Vagina (tissue), 2 donors: ENCODE measurements at regions not wholly inside any gene's neighbourhood (a gene's known extent, or its start where the extent isn't known, plus 50 kb on each side); places are given as distances from the start of the nearest gene placed in this dataset.

ENCODE experiments used
- POLR2A ChIP-seq, 2 donors: fragments of 450-650 bp; IDR thresholded peaks; one replicate each; pipeline ENCODE4 v1.6.1; 2017; ENCODE audit warnings: antibody characterized with exemption in 2 of 2, mild to moderate bottlenecking in 2 of 2, moderate library complexity in 2 of 2
- TF ChIP-seq, protein P1 (sequence below), 3 experiments: fragments of 450-650 bp in 2 of 3; fragments of 200-600 bp in 1 of 3; sonication (generic) in 1 of 3; IDR thresholded peaks; one replicate each; pipeline ENCODE4 v1.5.1; 2017 to 2019; ENCODE audit warnings: antibody characterized with exemption in 3 of 3, mild to moderate bottlenecking in 2 of 3, moderate library complexity in 2 of 3

DNA sequence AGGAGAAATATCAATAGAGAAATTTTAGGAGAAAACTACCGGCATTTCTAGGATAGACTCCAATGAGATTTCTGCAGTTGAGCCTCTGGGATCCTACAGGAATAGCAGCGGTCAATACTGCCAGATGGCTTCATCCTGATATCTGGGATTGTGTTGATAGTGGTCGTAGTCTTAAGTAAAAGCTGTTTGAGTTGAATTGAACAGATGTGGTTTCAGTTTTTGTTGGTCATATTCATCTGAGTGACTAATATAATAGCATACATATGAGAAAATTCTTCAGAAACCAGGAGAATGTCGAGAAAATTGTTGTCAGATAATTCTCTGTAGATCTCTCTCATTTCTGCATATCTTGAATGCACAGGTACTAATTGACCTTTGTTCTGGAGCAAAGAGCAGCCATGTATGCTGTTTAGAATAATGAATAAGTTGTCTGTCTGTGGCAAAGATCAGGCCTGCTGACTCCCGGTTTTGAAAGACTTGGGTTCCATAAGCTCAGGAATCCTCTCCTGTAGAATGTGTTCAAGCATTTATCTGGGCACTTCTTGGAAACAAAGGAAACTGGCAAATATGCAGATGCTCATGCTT, 288.1 kb downstream of the TMX3 start:
- TF ChIP-seq, protein P1, sequence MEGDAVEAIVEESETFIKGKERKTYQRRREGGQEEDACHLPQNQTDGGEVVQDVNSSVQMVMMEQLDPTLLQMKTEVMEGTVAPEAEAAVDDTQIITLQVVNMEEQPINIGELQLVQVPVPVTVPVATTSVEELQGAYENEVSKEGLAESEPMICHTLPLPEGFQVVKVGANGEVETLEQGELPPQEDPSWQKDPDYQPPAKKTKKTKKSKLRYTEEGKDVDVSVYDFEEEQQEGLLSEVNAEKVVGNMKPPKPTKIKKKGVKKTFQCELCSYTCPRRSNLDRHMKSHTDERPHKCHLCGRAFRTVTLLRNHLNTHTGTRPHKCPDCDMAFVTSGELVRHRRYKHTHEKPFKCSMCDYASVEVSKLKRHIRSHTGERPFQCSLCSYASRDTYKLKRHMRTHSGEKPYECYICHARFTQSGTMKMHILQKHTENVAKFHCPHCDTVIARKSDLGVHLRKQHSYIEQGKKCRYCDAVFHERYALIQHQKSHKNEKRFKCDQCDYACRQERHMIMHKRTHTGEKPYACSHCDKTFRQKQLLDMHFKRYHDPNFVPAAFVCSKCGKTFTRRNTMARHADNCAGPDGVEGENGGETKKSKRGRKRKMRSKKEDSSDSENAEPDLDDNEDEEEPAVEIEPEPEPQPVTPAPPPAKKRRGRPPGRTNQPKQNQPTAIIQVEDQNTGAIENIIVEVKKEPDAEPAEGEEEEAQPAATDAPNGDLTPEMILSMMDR (IDR thresholded peaks at IDR 0.05) = no peak
- TF ChIP-seq POLR2A (IDR thresholded peaks at IDR 0.05) = no peak
